Gastroesophageal sphincter (tissue), 3 donors: ENCODE measurements at regions not wholly inside any gene's neighbourhood (a gene's known extent, or its start where the extent isn't known, plus 50 kb on each side); places are given as distances from the start of the nearest gene placed in this dataset.

Source experiments
- CTCF ChIP-seq, 4 experiments: fragments of 200-600 bp in 2 of 4; fragments of 450-650 bp in 2 of 4; sonication (generic) in 1 of 4; IDR thresholded peaks; one replicate each; pipeline ENCODE4 v1.5.1; 2017 to 2019; ENCODE audit warnings: antibody characterized with exemption in 4 of 4, mild to moderate bottlenecking in 2 of 4, moderate library complexity in 2 of 4
- POLR2AphosphoS5 ChIP-seq: sonication (generic); formaldehyde crosslinking; IDR thresholded peaks from one replicate; pipeline ENCODE4 v1.6.1; 2017; ENCODE audit warnings: antibody characterized with exemption

- no peak for TF ChIP-seq CTCF (IDR thresholded peaks at IDR 0.05)
- no peak for TF ChIP-seq POLR2AphosphoS5
Observed at GRCh38 chr2:160561551-160562295, 68.1 kb upstream of the RBMS1 start.
